Heart left ventricle (tissue), 13 donors: ENCODE measurements at regions not wholly inside any gene's neighbourhood (a gene's known extent, or its start where the extent isn't known, plus 50 kb on each side); places are given as distances from the start of the nearest gene placed in this dataset.

Source experiments
- POLR2A ChIP-seq, 2 donors: fragments of 450-650 bp; IDR thresholded peaks; one replicate each; pipeline ENCODE4 v1.6.1; 2017; ENCODE audit warnings: antibody characterized with exemption in 2 of 2, mild to moderate bottlenecking in 2 of 2, moderate library complexity in 2 of 2
- TF ChIP-seq, protein P1 (sequence below), 12 donors: fragments of 200-600 bp; sonication (generic) in 4 of 12; IDR thresholded peaks; one replicate each; pipeline versions ENCODE4 v1.5.0 to v1.8.0; 2018 to 2022; ENCODE audit warnings: antibody characterized with exemption in 12 of 12, mild to moderate bottlenecking in 5 of 12
- donor health status: ischemic (EF 13 %, LVEDD 7.1; RV severe dilation, severe dysfunction).
- donor health status: DM: no; HTN: yes; CAD: no.
- donor health status: DM: no; HTN: no; CAD: no.
- donor health status: ischemic (EF 25% LVEDD 6.9; RV normal size, moderate dysfunction).
- donor health status: ischemic (EF 25% LVEDD 5.7; RV mildly dilated, moderate dysfunction).
- donor health status: ischemic (EF 35%, LVEDD 5.7; RV mildly dilated, moderate dysfunction).
- donor health status: nonischemic (EF 11% LVEDD 7.7; RV severe dilation, severe dysfunction).
- donor health status: DM: yes; HTN: yes; CAD: no.
- donor health status: PGD.
- donor health status: ischemic (EF 29% LVEDD 5.4; RV normal size, mild dysfunction).
- donor health status: nonischemic (EF 23%, LVEDD 6.1; RV moderate dilation, normal function).

DNA sequence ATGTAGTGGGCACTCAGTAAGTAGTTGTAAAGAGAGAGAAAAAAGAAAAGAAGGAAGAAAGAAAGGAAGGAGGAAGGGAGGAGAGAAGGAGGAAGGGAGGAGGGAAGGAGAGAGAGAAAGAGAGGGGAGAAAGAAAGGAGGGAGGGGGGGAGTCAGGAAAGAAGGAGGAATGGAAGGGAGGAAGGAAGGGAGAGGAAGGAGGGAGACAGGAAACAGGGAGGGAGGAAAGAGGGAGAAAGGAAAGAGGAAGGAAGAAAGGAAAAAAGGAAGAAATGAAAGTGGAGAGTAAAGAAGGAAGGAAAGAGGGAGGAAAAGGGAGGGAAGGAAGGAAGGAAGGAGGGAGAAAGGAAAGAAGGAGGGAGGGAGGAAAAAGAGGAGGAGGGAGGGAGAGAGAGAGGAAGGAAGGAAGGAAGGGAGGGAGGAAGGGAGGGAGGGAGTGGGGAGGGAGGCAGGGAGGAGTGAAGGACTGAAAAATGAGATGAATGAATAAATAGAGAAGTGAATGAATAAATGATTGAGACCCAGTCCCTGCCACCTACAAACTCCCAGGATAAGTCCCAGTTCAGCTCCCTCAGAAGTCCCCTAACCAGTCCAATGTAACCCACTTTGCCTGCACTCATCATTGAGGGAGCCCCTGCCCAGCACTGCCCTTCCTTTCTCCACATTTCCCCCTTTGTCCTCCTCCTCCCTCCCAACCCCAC, 739.0 kb upstream of the TBX3 start:
- TF ChIP-seq, protein P1, sequence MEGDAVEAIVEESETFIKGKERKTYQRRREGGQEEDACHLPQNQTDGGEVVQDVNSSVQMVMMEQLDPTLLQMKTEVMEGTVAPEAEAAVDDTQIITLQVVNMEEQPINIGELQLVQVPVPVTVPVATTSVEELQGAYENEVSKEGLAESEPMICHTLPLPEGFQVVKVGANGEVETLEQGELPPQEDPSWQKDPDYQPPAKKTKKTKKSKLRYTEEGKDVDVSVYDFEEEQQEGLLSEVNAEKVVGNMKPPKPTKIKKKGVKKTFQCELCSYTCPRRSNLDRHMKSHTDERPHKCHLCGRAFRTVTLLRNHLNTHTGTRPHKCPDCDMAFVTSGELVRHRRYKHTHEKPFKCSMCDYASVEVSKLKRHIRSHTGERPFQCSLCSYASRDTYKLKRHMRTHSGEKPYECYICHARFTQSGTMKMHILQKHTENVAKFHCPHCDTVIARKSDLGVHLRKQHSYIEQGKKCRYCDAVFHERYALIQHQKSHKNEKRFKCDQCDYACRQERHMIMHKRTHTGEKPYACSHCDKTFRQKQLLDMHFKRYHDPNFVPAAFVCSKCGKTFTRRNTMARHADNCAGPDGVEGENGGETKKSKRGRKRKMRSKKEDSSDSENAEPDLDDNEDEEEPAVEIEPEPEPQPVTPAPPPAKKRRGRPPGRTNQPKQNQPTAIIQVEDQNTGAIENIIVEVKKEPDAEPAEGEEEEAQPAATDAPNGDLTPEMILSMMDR (IDR thresholded peaks at IDR 0.05), result no peak
- TF ChIP-seq POLR2A (IDR thresholded peaks at IDR 0.05), result no peak
